ENCODE measurements at regions not wholly inside any gene's neighbourhood (a gene's known extent, or its start where the extent isn't known, plus 50 kb on each side); places are given as distances from the start of the nearest gene placed in this dataset.

DNA sequence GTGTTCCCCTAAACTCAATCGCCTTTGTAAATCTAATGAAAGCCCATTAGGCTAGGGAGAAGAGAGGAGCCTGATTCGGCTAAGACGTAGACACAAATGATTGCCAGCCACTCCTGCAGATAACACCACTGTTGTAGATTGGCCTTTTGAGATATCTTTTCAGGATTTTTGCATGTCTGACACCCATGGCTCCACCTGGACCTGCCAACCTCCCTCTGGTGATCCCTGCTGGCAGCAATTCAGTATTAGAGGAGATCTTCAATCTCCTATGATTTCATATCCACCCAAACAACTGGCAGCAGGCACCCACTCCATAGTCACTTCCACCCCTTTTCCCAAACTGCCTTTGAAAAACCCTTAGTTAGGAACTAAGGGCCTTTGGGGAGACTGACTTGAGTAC, 191.9 kb upstream of the UBL3 start:
- Histone ChIP-seq H3K9me3 (replicated peaks in 1 of 2; ENCODE audit: control insufficient read depth in 2 of 2, insufficient read depth in 1 of 2, low read depth in 1 of 2, low read length in 2 of 2) (peaks cover 0 to 2% of the 10 kb centered on the region in 2 donors), H3K14ac (ENCODE audit: low read length) (no peak overlapping the region), H3K18ac (ENCODE audit: low read length) (no peak overlapping the region), H3K9ac (ENCODE audit: low read depth, low read length, poor library complexity) (no peak overlapping the region), H3K79me1 (ENCODE audit: low read depth, low read length) (no peaks in the 10 kb centered on the region), H3K4me1 (ENCODE audit: control insufficient read depth in 2 of 2, insufficient read depth in 1 of 2, low read depth in 1 of 2, low read length in 2 of 2) (peaks cover 0 to 7% of the 10 kb centered on the region in 2 donors), H2BK5ac (ENCODE audit: low read length) (no peak overlapping the region), H3K4me3 (ENCODE audit: low read length in 2 of 2) (no peak overlapping the region), H2BK120ac (ENCODE audit: low read depth, low read length) (no peak overlapping the region), H3K27ac (replicated peaks; ENCODE audit: low read length) (no peak overlapping the region), H4K91ac (ENCODE audit: low read depth, low read length, poor library complexity) (no peak overlapping the region), H3K23ac (ENCODE audit: low read depth, low read length, poor library complexity) (no peak overlapping the region), H2AK5ac (ENCODE audit: low read depth, low read length) (no peak overlapping the region), H4K8ac (ENCODE audit: low read depth, low read length) (no peak overlapping the region), H2BK15ac (ENCODE audit: low read length) (no peak overlapping the region), H3K27me3 (ENCODE audit: control insufficient read depth in 3 of 3, insufficient read depth in 3 of 3, low read depth in 1 of 3, low read length in 3 of 3) (peaks cover 0 to 4% (median 0%) of the 10 kb centered on the region in 3 experiments), H2BK12ac (ENCODE audit: low read length) (no peak overlapping the region), H3K4me2 (ENCODE audit: insufficient read depth, low read length, poor library complexity, severe bottlenecking) (no peak overlapping the region), H3K36me3 (replicated peaks in 1 of 2; ENCODE audit: control insufficient read depth in 2 of 2, insufficient read depth in 2 of 2, low read length in 2 of 2) (no peaks in the 10 kb centered on the region), H2AFZ (ENCODE audit: low read length) (no peak overlapping the region), H3K4ac (ENCODE audit: low read length) (no peak overlapping the region)
- no peak for DNase-seq (ENCODE audit: low spot score)
- no CpG with 5 or more reads among the region's 3 CpGs for WGBS, 2 donors (ENCODE audit: extremely low coverage in 2 of 2, insufficient read length in 2 of 2, insufficient replicate concordance in 1 of 2)

GRCh38 chr13:30039511-30039911, 189.1 kb upstream of the UBL3 start:
- no peak overlapping the region for H4K8ac ChIP-seq (ENCODE audit: low read depth, low read length)
- H3K36me3 ChIP-seq (replicated peaks in 1 of 2; ENCODE audit: control insufficient read depth in 2 of 2, insufficient read depth in 2 of 2, low read length in 2 of 2), result no peaks in the 10 kb centered on the region
- H2BK15ac ChIP-seq (ENCODE audit: low read length), result no peak overlapping the region
- peaks cover 0 to 7% (median 0%) of the 10 kb centered on the region in 3 experiments for H3K27me3 ChIP-seq (ENCODE audit: control insufficient read depth in 3 of 3, insufficient read depth in 3 of 3, low read depth in 1 of 3, low read length in 3 of 3)
- H3K27ac ChIP-seq (replicated peaks; ENCODE audit: low read length), result no peak overlapping the region
- H4K91ac ChIP-seq (ENCODE audit: low read depth, low read length, poor library complexity), result no peak overlapping the region
- H3K4me2 ChIP-seq (ENCODE audit: insufficient read depth, low read length, poor library complexity, severe bottlenecking), result no peak overlapping the region
- no peak overlapping the region for H3K9ac ChIP-seq (ENCODE audit: low read depth, low read length, poor library complexity)
- H2AFZ ChIP-seq (ENCODE audit: low read length), result no peak overlapping the region
- H2BK5ac ChIP-seq (ENCODE audit: low read length), result no peak overlapping the region
- no peaks in the 10 kb centered on the region for H3K79me1 ChIP-seq (ENCODE audit: low read depth, low read length)
- no CpG with 5 or more reads among the region's 3 CpGs for WGBS, 2 donors (ENCODE audit: extremely low coverage in 2 of 2, insufficient read length in 2 of 2, insufficient replicate concordance in 1 of 2)
- no peak overlapping the region for H3K23ac ChIP-seq (ENCODE audit: low read depth, low read length, poor library complexity)
- DNase-seq (ENCODE audit: low spot score), result no peak
- H3K14ac ChIP-seq (ENCODE audit: low read length), result no peak overlapping the region
- H2AK5ac ChIP-seq (ENCODE audit: low read depth, low read length), result no peak overlapping the region
- no peak overlapping the region for H3K18ac ChIP-seq (ENCODE audit: low read length)
- H3K4ac ChIP-seq (ENCODE audit: low read length), result no peak overlapping the region
- no peak overlapping the region for H2BK12ac ChIP-seq (ENCODE audit: low read length)
- H3K4me1 ChIP-seq (ENCODE audit: control insufficient read depth in 2 of 2, insufficient read depth in 1 of 2, low read depth in 1 of 2, low read length in 2 of 2), result peaks cover 0 to 6% of the 10 kb centered on the region in 2 donors
- no peak overlapping the region for H2BK120ac ChIP-seq (ENCODE audit: low read depth, low read length)
- peaks cover 0 to 2% of the 10 kb centered on the region in 2 donors for H3K9me3 ChIP-seq (replicated peaks in 1 of 2; ENCODE audit: control insufficient read depth in 2 of 2, insufficient read depth in 1 of 2, low read depth in 1 of 2, low read length in 2 of 2)
- no peak overlapping the region for H3K4me3 ChIP-seq (ENCODE audit: low read length in 2 of 2)

GRCh38 chr13:30038884-30039283, 188.5 kb upstream of the UBL3 start:
- Histone ChIP-seq H3K4me3 (ENCODE audit: low read length in 2 of 2) (no peak overlapping the region), H3K27me3 (ENCODE audit: control insufficient read depth in 3 of 3, insufficient read depth in 3 of 3, low read depth in 1 of 3, low read length in 3 of 3) (peaks cover 0 to 7% (median 0%) of the 10 kb centered on the region in 3 experiments), H3K18ac (ENCODE audit: low read length) (no peak overlapping the region), H2BK120ac (ENCODE audit: low read depth, low read length) (no peak overlapping the region), H2AK5ac (ENCODE audit: low read depth, low read length) (no peak overlapping the region), H3K9ac (ENCODE audit: low read depth, low read length, poor library complexity) (no peak overlapping the region), H2AFZ (ENCODE audit: low read length) (no peak overlapping the region), H3K14ac (ENCODE audit: low read length) (no peak overlapping the region), H4K91ac (ENCODE audit: low read depth, low read length, poor library complexity) (no peak overlapping the region), H3K4me1 (ENCODE audit: control insufficient read depth in 2 of 2, insufficient read depth in 1 of 2, low read depth in 1 of 2, low read length in 2 of 2) (peaks cover 0 to 8% of the 10 kb centered on the region in 2 donors), H4K8ac (ENCODE audit: low read depth, low read length) (no peak overlapping the region), H3K9me3 (replicated peaks in 1 of 2; ENCODE audit: control insufficient read depth in 2 of 2, insufficient read depth in 1 of 2, low read depth in 1 of 2, low read length in 2 of 2) (peaks cover 0 to 1% of the 10 kb centered on the region in 2 donors), H3K36me3 (replicated peaks in 1 of 2; ENCODE audit: control insufficient read depth in 2 of 2, insufficient read depth in 2 of 2, low read length in 2 of 2) (no peaks in the 10 kb centered on the region), H2BK15ac (ENCODE audit: low read length) (no peak overlapping the region), H2BK5ac (ENCODE audit: low read length) (no peak overlapping the region), H2BK12ac (ENCODE audit: low read length) (no peak overlapping the region), H3K23ac (ENCODE audit: low read depth, low read length, poor library complexity) (no peak overlapping the region), H3K79me1 (ENCODE audit: low read depth, low read length) (no peaks in the 10 kb centered on the region), H3K27ac (replicated peaks; ENCODE audit: low read length) (no peak overlapping the region), H3K4me2 (ENCODE audit: insufficient read depth, low read length, poor library complexity, severe bottlenecking) (no peak overlapping the region), H3K4ac (ENCODE audit: low read length) (no peak overlapping the region)
- no peak for DNase-seq (ENCODE audit: low spot score)
- WGBS, 2 donors (ENCODE audit: extremely low coverage in 2 of 2, insufficient read length in 2 of 2, insufficient replicate concordance in 1 of 2), result no CpG with 5 or more reads among the region's 4 CpGs

DNA sequence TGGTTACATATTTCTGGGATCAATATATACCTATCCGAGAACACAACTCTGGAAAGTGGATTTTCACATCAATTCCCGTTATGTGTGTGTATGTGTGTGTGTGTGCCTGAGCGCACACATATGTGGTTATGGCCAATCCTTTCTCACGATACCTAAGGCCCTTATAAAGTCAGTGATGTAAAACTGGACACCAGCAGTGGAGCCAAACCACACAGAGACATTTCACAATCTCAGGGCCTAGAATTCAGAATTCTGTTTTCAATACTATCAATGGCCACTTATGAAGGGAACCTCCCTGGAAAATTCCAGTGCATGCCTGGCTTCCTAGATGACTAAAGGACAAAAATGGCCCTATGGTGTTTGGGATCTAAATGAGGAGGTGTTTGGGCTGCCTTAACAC, 187.3 kb upstream of the UBL3 start:
- Histone ChIP-seq H3K4me2 (ENCODE audit: insufficient read depth, low read length, poor library complexity, severe bottlenecking) (no peak overlapping the region), H3K9me3 (replicated peaks in 1 of 2; ENCODE audit: control insufficient read depth in 2 of 2, insufficient read depth in 1 of 2, low read depth in 1 of 2, low read length in 2 of 2) (no peaks in the 10 kb centered on the region), H2AK5ac (ENCODE audit: low read depth, low read length) (no peak overlapping the region), H3K23ac (ENCODE audit: low read depth, low read length, poor library complexity) (no peak overlapping the region), H2BK15ac (ENCODE audit: low read length) (no peak overlapping the region), H4K8ac (ENCODE audit: low read depth, low read length) (no peak overlapping the region), H3K9ac (ENCODE audit: low read depth, low read length, poor library complexity) (no peak overlapping the region), H3K4ac (ENCODE audit: low read length) (no peak overlapping the region), H3K4me3 (ENCODE audit: low read length in 2 of 2) (no peak overlapping the region), H3K36me3 (replicated peaks in 1 of 2; ENCODE audit: control insufficient read depth in 2 of 2, insufficient read depth in 2 of 2, low read length in 2 of 2) (no peaks in the 10 kb centered on the region), H3K27me3 (ENCODE audit: control insufficient read depth in 3 of 3, insufficient read depth in 3 of 3, low read depth in 1 of 3, low read length in 3 of 3) (peaks cover 0 to 7% (median 0%) of the 10 kb centered on the region in 3 experiments), H4K91ac (ENCODE audit: low read depth, low read length, poor library complexity) (no peak overlapping the region), H2AFZ (ENCODE audit: low read length) (no peak overlapping the region), H3K27ac (replicated peaks; ENCODE audit: low read length) (no peak overlapping the region), H3K14ac (ENCODE audit: low read length) (no peak overlapping the region), H3K79me1 (ENCODE audit: low read depth, low read length) (no peaks in the 10 kb centered on the region), H3K4me1 (ENCODE audit: control insufficient read depth in 2 of 2, insufficient read depth in 1 of 2, low read depth in 1 of 2, low read length in 2 of 2) (peaks cover 0 to 9% of the 10 kb centered on the region in 2 donors), H2BK120ac (ENCODE audit: low read depth, low read length) (no peak overlapping the region), H2BK5ac (ENCODE audit: low read length) (no peak overlapping the region), H3K18ac (ENCODE audit: low read length) (no peak overlapping the region), H2BK12ac (ENCODE audit: low read length) (no peak overlapping the region)
- no CpG with 5 or more reads among the region's 4 CpGs for WGBS, 2 donors (ENCODE audit: extremely low coverage in 2 of 2, insufficient read length in 2 of 2, insufficient replicate concordance in 1 of 2)
- DNase-seq (ENCODE audit: low spot score), result no peak
